BE2C (cell line): ENCODE measurements at regions not wholly inside any gene's neighbourhood (a gene's known extent, or its start where the extent isn't known, plus 50 kb on each side); places are given as distances from the start of the nearest gene placed in this dataset.

Experiments
- DNase-seq: peaks from one replicate; pipeline ENCODE4 v3.0.0-alpha.2; 2020
- H3K27me3 ChIP-seq: fragments of 250-450 bp; sonication (Bioruptor Pico); 2 replicates; pipeline ENCODE4 v1.5.1; 2020; ENCODE audit warnings: mild to moderate bottlenecking
- H3K36me3 ChIP-seq: fragments of 250-450 bp; sonication (Bioruptor Pico); 2 replicates; pipeline ENCODE4 v1.5.1; 2020; ENCODE audit warnings: mild to moderate bottlenecking
- H3K4me1 ChIP-seq: fragments of 250-450 bp; sonication (Bioruptor Pico); 2 replicates; pipeline ENCODE4 v1.5.1; 2020
- H3K4me3 ChIP-seq: 2 replicates; pipeline ENCODE4 v1.5.1; 2011; ENCODE audit warnings: low read depth, low read length
- H3K9me3 ChIP-seq: fragments of 250-450 bp; sonication (Bioruptor Pico); 2 replicates; pipeline ENCODE4 v1.5.1; 2020
- TF ChIP-seq, protein P1 (sequence below): IDR thresholded peaks from 2 replicates; pipeline ENCODE4 v1.5.1; 2012; ENCODE audit warnings: mild to moderate bottlenecking, low read depth, low read length

DNA sequence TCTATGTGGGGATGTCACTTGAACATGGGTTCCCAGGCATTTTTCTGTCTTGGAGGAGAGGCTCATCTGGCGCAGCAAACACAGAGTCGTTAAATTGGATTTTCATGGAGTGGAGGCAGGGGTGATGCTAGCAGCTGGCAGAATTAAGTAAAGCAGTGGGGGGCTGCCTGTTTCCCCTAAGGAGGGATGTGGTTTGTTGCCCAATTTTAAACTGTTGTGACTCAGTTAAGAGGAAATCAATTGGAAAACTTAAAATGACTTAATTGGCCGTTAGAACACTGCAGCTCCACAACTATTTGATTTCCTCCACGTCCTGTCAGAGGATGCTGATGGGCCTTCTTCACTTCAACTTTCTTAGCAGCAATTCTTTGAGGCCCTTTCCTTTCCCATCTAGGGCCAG, 354.1 kb upstream of the ATP5MC3 start:
- no peaks in the 10 kb centered on the region for H3K36me3 ChIP-seq
- no peaks in the 10 kb centered on the region for H3K27me3 ChIP-seq
- no peaks in the 10 kb centered on the region for H3K9me3 ChIP-seq
- TF ChIP-seq, protein P1, sequence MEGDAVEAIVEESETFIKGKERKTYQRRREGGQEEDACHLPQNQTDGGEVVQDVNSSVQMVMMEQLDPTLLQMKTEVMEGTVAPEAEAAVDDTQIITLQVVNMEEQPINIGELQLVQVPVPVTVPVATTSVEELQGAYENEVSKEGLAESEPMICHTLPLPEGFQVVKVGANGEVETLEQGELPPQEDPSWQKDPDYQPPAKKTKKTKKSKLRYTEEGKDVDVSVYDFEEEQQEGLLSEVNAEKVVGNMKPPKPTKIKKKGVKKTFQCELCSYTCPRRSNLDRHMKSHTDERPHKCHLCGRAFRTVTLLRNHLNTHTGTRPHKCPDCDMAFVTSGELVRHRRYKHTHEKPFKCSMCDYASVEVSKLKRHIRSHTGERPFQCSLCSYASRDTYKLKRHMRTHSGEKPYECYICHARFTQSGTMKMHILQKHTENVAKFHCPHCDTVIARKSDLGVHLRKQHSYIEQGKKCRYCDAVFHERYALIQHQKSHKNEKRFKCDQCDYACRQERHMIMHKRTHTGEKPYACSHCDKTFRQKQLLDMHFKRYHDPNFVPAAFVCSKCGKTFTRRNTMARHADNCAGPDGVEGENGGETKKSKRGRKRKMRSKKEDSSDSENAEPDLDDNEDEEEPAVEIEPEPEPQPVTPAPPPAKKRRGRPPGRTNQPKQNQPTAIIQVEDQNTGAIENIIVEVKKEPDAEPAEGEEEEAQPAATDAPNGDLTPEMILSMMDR: no peak
- no peak for DNase-seq
- no peak overlapping the region for H3K4me3 ChIP-seq
- H3K4me1 ChIP-seq: no peaks in the 10 kb centered on the region

DNA sequence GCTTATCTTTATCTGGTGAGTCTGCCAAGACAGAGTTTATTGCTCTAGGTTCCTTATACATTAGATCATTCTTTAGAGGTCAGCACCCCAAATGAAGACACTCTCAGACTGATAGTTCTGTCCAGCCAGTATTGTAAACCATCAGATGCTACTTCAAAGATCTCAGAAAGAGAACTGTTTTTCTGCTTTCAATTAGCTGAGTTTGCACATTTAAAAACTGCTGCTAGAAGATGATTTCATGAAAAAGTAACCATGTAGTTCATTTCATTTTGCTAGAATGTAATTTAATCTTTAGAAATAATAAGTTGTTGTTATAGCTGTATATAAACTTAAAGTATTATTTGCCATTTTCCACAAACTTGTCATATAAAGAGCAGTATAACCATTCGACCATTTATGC, 344.5 kb upstream of the ATP5MC3 start:
- Histone ChIP-seq H3K4me1 (no peaks in the 10 kb centered on the region), H3K27me3 (no peaks in the 10 kb centered on the region), H3K9me3 (no peaks in the 10 kb centered on the region), H3K4me3 (no peak overlapping the region), H3K36me3 (no peaks in the 10 kb centered on the region)
- TF ChIP-seq, protein P1: no peak
- no peak for DNase-seq

DNA sequence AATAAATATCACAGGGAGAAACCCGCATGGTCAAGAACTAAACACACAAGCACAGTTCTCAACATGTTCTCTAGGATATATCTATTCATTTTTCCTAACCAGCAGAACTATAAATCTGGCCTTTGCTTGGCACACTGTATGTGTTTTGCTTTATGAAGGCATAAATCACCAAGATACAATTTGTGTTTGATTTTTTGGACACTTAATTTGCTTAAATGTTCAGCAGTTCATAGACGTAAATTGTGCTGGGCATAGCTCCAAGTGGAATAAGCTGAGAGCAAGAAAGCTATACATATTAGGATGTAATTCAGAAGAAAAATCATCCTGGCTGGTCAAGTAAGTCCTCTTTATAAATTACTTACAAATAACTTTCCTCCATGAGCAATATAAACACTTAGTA, 341.5 kb upstream of the ATP5MC3 start:
- no peaks in the 10 kb centered on the region for H3K36me3 ChIP-seq
- no peaks in the 10 kb centered on the region for H3K27me3 ChIP-seq
- H3K9me3 ChIP-seq: no peaks in the 10 kb centered on the region
- no peaks in the 10 kb centered on the region for H3K4me1 ChIP-seq
- DNase-seq: no peak
- TF ChIP-seq, protein P1: no peak
- no peak overlapping the region for H3K4me3 ChIP-seq

DNA sequence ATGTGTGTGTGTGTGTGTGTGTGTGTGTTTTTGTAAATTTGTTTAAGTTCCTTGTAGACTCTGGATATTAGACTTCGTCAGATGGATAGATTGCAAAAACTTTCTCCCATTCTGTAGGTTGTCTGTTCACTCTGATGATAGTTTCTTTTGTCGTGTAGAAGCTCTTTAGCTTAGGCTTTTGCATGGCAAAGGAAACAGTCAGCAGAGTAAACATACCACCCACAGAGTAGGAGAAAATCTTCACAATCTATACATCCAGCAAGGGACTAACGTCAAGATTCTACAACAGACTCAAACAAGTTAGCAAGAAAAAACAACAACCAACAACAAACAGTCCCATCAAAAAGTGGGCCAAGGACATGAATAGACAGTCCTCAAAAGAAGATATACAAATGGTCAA, 336.7 kb upstream of the ATP5MC3 start:
- Histone ChIP-seq H3K4me1 (no peaks in the 10 kb centered on the region), H3K27me3 (no peaks in the 10 kb centered on the region)
- no peak for DNase-seq

DNA sequence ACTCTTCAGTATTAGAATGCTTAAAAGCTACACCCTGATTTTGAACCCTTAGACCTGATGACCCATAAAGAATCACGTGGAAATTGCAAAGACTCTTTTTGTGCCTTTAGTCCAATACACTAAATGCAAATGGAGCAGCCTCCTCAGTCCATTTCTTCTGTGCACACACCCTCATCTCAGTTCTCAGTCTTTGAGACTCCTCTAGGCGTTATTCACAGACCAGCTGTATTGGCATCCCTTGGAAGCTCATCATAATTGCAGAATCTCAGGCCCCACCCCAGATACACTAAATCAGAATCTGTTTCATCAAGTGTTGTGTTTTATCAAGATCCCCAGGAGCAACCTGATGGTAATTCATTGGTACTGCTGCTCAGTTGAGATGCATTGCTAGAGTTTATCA, 335.0 kb upstream of the ATP5MC3 start:
- no peaks in the 10 kb centered on the region for H3K9me3 ChIP-seq
- DNase-seq: no peak
- no peak overlapping the region for H3K4me3 ChIP-seq
- no peaks in the 10 kb centered on the region for H3K27me3 ChIP-seq
- TF ChIP-seq, protein P1: no peak
- no peaks in the 10 kb centered on the region for H3K36me3 ChIP-seq
- H3K4me1 ChIP-seq: no peaks in the 10 kb centered on the region

More for the DNA sequence above, 336.7 kb upstream of the ATP5MC3 start:
- H3K9me3 ChIP-seq: no peaks in the 10 kb centered on the region
- H3K36me3 ChIP-seq: no peaks in the 10 kb centered on the region
- H3K4me3 ChIP-seq: no peak overlapping the region
- TF ChIP-seq, protein P1: no peak

DNA sequence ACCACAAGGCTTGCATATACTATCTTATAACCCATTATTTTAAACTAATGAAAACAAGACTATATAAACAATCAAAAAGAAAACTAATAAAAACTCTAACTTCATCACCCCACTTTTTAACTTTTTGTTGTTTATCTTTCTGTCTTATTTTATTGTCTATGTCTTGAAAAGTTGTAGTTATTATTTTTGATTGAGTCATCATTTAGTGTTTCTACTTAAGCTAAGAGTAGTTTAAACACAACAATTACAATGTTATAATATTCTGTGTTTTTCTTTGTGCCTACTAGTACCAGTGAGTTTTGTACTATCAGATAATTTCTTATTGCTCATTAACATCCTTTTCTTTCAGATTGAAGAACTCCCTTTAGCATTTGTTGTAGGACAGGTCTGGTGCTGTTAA, 318.7 kb upstream of the ATP5MC3 start:
- Histone ChIP-seq H3K9me3 (no peaks in the 10 kb centered on the region), H3K4me1 (no peaks in the 10 kb centered on the region), H3K36me3 (no peaks in the 10 kb centered on the region), H3K27me3 (no peaks in the 10 kb centered on the region), H3K4me3 (no peak overlapping the region)
- TF ChIP-seq, protein P1: no peak
- DNase-seq: no peak
